ENCODE measurements at regions not wholly inside any gene's neighbourhood (a gene's known extent, or its start where the extent isn't known, plus 50 kb on each side); places are given as distances from the start of the nearest gene placed in this dataset.

GRCh38 chr16:60712144-60712543, 1324.1 kb downstream of the CDH8 start:
- TF ChIP-seq POLR2AphosphoS5 (IDR thresholded peaks at IDR 0.05) (peak; percentile 68), REST (IDR thresholded peaks at IDR 0.05; ENCODE audit: borderline replicate concordance) (no peak), CTCF (IDR thresholded peaks at IDR 0.05; ENCODE audit: poor library complexity, severe bottlenecking) (no peak), TAF1 (IDR thresholded peaks at IDR 0.05; ENCODE audit: low read depth) (no peak), MXI1 (conservative IDR thresholded peaks at IDR 0.05; ENCODE audit: poor library complexity, severe bottlenecking) (no peak), SMC3 (conservative IDR thresholded peaks at IDR 0.05; ENCODE audit: poor library complexity) (no peak), RAD21 (conservative IDR thresholded peaks at IDR 0.05) (no peak)

Measured in neural cell (in vitro differentiated cells).